OCI-LY1 (cell line): ENCODE measurements at regions not wholly inside any gene's neighbourhood (a gene's known extent, or its start where the extent isn't known, plus 50 kb on each side); places are given as distances from the start of the nearest gene placed in this dataset.

ENCODE experiments used
- EZH2 ChIP-seq: fragments of 200-600 bp; sonication (generic), shearing (Covaris generic); IDR thresholded peaks from 2 replicates; pipeline ENCODE4 v1.8.0; 2017; ENCODE audit warnings: borderline replicate concordance, mixed run types, mild to moderate bottlenecking, antibody characterized with exemption, low read length, moderate library complexity, mixed read lengths
- TF ChIP-seq, protein P1 (sequence below): fragments of 200-600 bp; sonication (generic), shearing (Covaris generic); IDR thresholded peaks from 2 replicates; pipeline ENCODE4 v1.5.1; 2017; ENCODE audit warnings: mild to moderate bottlenecking, antibody characterized with exemption, low read length, moderate library complexity, mixed read lengths

GRCh38 chr14:27371868-27372267 lies 774.0 kb upstream of the NOVA1 start:
- TF ChIP-seq EZH2, result no peak
- TF ChIP-seq, protein P1, sequence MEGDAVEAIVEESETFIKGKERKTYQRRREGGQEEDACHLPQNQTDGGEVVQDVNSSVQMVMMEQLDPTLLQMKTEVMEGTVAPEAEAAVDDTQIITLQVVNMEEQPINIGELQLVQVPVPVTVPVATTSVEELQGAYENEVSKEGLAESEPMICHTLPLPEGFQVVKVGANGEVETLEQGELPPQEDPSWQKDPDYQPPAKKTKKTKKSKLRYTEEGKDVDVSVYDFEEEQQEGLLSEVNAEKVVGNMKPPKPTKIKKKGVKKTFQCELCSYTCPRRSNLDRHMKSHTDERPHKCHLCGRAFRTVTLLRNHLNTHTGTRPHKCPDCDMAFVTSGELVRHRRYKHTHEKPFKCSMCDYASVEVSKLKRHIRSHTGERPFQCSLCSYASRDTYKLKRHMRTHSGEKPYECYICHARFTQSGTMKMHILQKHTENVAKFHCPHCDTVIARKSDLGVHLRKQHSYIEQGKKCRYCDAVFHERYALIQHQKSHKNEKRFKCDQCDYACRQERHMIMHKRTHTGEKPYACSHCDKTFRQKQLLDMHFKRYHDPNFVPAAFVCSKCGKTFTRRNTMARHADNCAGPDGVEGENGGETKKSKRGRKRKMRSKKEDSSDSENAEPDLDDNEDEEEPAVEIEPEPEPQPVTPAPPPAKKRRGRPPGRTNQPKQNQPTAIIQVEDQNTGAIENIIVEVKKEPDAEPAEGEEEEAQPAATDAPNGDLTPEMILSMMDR, result no peak
